ENCODE measurements at regions not wholly inside any gene's neighbourhood (a gene's known extent, or its start where the extent isn't known, plus 50 kb on each side); places are given as distances from the start of the nearest gene placed in this dataset.

GRCh38 chr3:29092348-29092747 lies 188.5 kb upstream of the RBMS3 start:
- no peak for DNase-seq (ENCODE audit: low read depth in 4 of 4, low spot score in 2 of 4)

- DNase-seq (ENCODE audit: low read depth in 4 of 4, low spot score in 2 of 4) = peak in 1 of 4 donors; percentile 10
Measured at GRCh38 chr3:29099296-29099695, 181.6 kb upstream of the RBMS3 start.

- no peak for DNase-seq (ENCODE audit: low read depth in 4 of 4, low spot score in 2 of 4)
Measured at GRCh38 chr3:29099775-29100174, 181.1 kb upstream of the RBMS3 start.

- DNase-seq (ENCODE audit: low read depth in 4 of 4, low spot score in 2 of 4) = no peak
Measured at GRCh38 chr3:29100292-29100691, 180.6 kb upstream of the RBMS3 start.

GRCh38 chr3:29128001-29128400 lies 152.9 kb upstream of the RBMS3 start:
- no peak for DNase-seq (ENCODE audit: low read depth in 4 of 4, low spot score in 2 of 4)

GRCh38 chr3:29137601-29138000 lies 143.3 kb upstream of the RBMS3 start:
- no peak for DNase-seq (ENCODE audit: low read depth in 4 of 4, low spot score in 2 of 4)

- no peak for DNase-seq (ENCODE audit: low read depth in 4 of 4, low spot score in 2 of 4)
Measured at GRCh38 chr3:29138171-29138570, 142.7 kb upstream of the RBMS3 start.

GRCh38 chr3:29140666-29141065 lies 140.2 kb upstream of the RBMS3 start:
- DNase-seq (ENCODE audit: low read depth in 4 of 4, low spot score in 2 of 4) = peak in 2 of 4 donors; percentile 28 to 37

- DNase-seq (ENCODE audit: low read depth in 4 of 4, low spot score in 2 of 4) = no peak
Measured at GRCh38 chr3:29141197-29141917, 139.5 kb upstream of the RBMS3 start.

- DNase-seq (ENCODE audit: low read depth in 4 of 4, low spot score in 2 of 4) = no peak
Measured at GRCh38 chr3:29141918-29142275, 139.0 kb upstream of the RBMS3 start.

- DNase-seq (ENCODE audit: low read depth in 4 of 4, low spot score in 2 of 4) = no peak
Measured at GRCh38 chr3:29143151-29143550, 137.7 kb upstream of the RBMS3 start.

GRCh38 chr3:29144361-29144760 lies 136.5 kb upstream of the RBMS3 start:
- no peak for DNase-seq (ENCODE audit: low read depth in 4 of 4, low spot score in 2 of 4)

GRCh38 chr3:29144807-29145206 lies 136.1 kb upstream of the RBMS3 start:
- DNase-seq (ENCODE audit: low read depth in 4 of 4, low spot score in 2 of 4) = peak in 2 of 4 donors; percentile 38 to 43

- DNase-seq (ENCODE audit: low read depth in 4 of 4, low spot score in 2 of 4) = no peak
Measured at GRCh38 chr3:29145360-29145759, 135.5 kb upstream of the RBMS3 start.

GRCh38 chr3:29152379-29152778 lies 128.5 kb upstream of the RBMS3 start:
- DNase-seq (ENCODE audit: low read depth in 4 of 4, low spot score in 2 of 4) = no peak

GRCh38 chr3:29153811-29154210 lies 127.1 kb upstream of the RBMS3 start:
- DNase-seq (ENCODE audit: low read depth in 4 of 4, low spot score in 2 of 4) = no peak

GRCh38 chr3:29156086-29156715 lies 124.7 kb upstream of the RBMS3 start:
- no peak for DNase-seq (ENCODE audit: low read depth in 4 of 4, low spot score in 2 of 4)

- DNase-seq (ENCODE audit: low read depth in 4 of 4, low spot score in 2 of 4) = no peak
Measured at GRCh38 chr3:29164825-29165224, 116.0 kb upstream of the RBMS3 start.

- no peak for DNase-seq (ENCODE audit: low read depth in 4 of 4, low spot score in 2 of 4)
Measured at GRCh38 chr3:29167180-29167579, 113.7 kb upstream of the RBMS3 start.

GRCh38 chr3:29168081-29168480 lies 112.8 kb upstream of the RBMS3 start:
- no peak for DNase-seq (ENCODE audit: low read depth in 4 of 4, low spot score in 2 of 4)

GRCh38 chr3:29168696-29169095 lies 112.2 kb upstream of the RBMS3 start:
- no peak for DNase-seq (ENCODE audit: low read depth in 4 of 4, low spot score in 2 of 4)

- DNase-seq (ENCODE audit: low read depth in 4 of 4, low spot score in 2 of 4) = no peak
Measured at GRCh38 chr3:29169451-29169850, 111.4 kb upstream of the RBMS3 start.
